Ovary (tissue), 7 donors: ENCODE measurements at regions not wholly inside any gene's neighbourhood (a gene's known extent, or its start where the extent isn't known, plus 50 kb on each side); places are given as distances from the start of the nearest gene placed in this dataset.

Experiments used
- DNase-seq, 5 donors: peaks; one replicate each; pipeline ENCODE4 v3.0.0-alpha.2; 2019 to 2020
- H3K27ac ChIP-seq, 2 donors: fragments of 200-600 bp; one replicate each; pipeline versions ENCODE4 v1.5.1 to v1.8.0; 2019 to 2022
- H3K27me3 ChIP-seq: fragments of 200-600 bp; one replicate; pipeline ENCODE4 v1.8.0; 2022
- H3K36me3 ChIP-seq: fragments of 200-600 bp; sonication (generic); one replicate; pipeline ENCODE4 v1.5.1; 2019
- H3K4me1 ChIP-seq: one replicate; pipeline ENCODE4 v1.8.1; 2013; ENCODE audit warnings: mild to moderate bottlenecking, moderate library complexity; ENCODE audit not compliant: insufficient read depth
- H3K4me3 ChIP-seq: fragments of 200-600 bp; sonication (generic); one replicate; pipeline ENCODE4 v1.5.1; 2017
- H3K9me3 ChIP-seq, 2 donors: fragments of 200-600 bp in 1 of 2; sonication (generic) in 1 of 2; one replicate each; pipeline versions ENCODE4 v1.5.1 to v1.8.1; 2013 to 2019; ENCODE audit warnings: mild to moderate bottlenecking in 1 of 2, moderate library complexity in 1 of 2
- EP300 ChIP-seq: sonication (generic); formaldehyde crosslinking; IDR thresholded peaks from one replicate; pipeline ENCODE4 v1.6.1; 2017; ENCODE audit warnings: antibody characterized with exemption
- POLR2A ChIP-seq: fragments of 450-650 bp; IDR thresholded peaks from one replicate; pipeline ENCODE4 v1.6.1; 2017; ENCODE audit warnings: antibody characterized with exemption, mild to moderate bottlenecking, moderate library complexity
- WGBS, 3 donors: extraction: QIAGEN DNeasy Blood & Tissue Kit in 1 of 3; methylation state at CpG; one replicate each; pipeline versions ENCODE4 v1.1.5 to v1.1.7; 2013 to 2017; 5-methylcytosine and 5-hydroxymethylcytosine counted together
- intact Hi-C, 4 donors: fragments of 100-400 bp; cut with DNase I; formaldehyde crosslinking; loops; one replicate each; pipeline versions ENCODE4 v1.11.0 to v1.15.1; 2022 to 2023
- TF ChIP-seq, protein P1 (sequence below), 3 donors: fragments of 450-650 bp in 2 of 3; fragments of 200-600 bp in 1 of 3; IDR thresholded peaks; one replicate each; pipeline versions ENCODE4 v1.5.1 to v1.8.0; 2016 to 2022; ENCODE audit warnings: antibody characterized with exemption in 3 of 3, mild to moderate bottlenecking in 1 of 3
- donor health status: DM: no; HTN: no; CAD: no; lungs with moderate emphysema.
- donor health status: DM: no; HTN: no; CAD: no.
- donor health status: Bipolar disorder and iron deficiency.
- donor health status: DM: no; HTN: no; CAD: no.
- donor health status: DM: yes; HTN: yes; CAD: no.

DNA sequence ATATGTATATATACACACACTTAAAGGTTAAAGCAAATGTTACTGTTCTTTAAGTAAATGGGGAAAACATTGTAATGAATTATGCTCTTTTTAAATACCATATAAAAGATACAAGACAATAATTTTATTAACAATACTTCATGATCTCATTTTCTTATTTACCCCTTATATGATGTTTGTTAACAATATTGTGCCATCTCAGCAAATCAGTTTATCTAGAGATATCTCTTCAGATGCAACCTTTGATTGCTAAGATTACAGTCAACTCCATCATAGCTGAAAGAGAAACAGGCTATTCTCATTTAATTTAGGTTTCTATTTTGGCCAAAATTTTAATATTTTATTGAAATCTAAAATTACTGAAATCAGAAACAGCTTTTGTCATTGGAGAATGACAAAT is 197.9 kb downstream of the CALCRL start:
- DNase-seq, result no peak
- Histone ChIP-seq H3K4me1 (no peaks in the 10 kb centered on the region), H3K27me3 (no peaks in the 10 kb centered on the region), H3K9me3 (no peaks in the 10 kb centered on the region), H3K27ac (no peak overlapping the region), H3K36me3 (no peaks in the 10 kb centered on the region), H3K4me3 (no peak overlapping the region)
- intact Hi-C loops, result no loop called here
- TF ChIP-seq, protein P1, sequence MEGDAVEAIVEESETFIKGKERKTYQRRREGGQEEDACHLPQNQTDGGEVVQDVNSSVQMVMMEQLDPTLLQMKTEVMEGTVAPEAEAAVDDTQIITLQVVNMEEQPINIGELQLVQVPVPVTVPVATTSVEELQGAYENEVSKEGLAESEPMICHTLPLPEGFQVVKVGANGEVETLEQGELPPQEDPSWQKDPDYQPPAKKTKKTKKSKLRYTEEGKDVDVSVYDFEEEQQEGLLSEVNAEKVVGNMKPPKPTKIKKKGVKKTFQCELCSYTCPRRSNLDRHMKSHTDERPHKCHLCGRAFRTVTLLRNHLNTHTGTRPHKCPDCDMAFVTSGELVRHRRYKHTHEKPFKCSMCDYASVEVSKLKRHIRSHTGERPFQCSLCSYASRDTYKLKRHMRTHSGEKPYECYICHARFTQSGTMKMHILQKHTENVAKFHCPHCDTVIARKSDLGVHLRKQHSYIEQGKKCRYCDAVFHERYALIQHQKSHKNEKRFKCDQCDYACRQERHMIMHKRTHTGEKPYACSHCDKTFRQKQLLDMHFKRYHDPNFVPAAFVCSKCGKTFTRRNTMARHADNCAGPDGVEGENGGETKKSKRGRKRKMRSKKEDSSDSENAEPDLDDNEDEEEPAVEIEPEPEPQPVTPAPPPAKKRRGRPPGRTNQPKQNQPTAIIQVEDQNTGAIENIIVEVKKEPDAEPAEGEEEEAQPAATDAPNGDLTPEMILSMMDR (IDR thresholded peaks at IDR 0.05), result no peak
- no peak for TF ChIP-seq EP300
- no peak for TF ChIP-seq POLR2A

DNA sequence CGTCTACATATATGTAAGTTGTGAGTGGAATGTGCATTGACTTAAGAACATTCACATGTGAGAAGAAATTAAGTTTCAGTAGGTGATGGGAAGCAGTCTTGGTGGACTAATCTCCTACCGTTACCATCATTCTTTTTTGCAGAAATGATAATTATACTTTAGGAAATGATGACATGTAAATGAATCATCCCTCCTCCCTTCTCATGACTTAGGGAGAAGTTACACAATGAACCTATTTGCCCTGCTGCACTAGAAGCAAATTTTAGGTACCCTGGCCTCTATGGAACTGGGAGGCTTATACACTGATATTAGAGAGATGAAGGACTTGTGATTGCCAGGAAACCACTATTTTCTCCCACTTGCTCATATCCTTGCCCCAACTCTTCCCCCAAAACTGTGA is 214.2 kb downstream of the CALCRL start:
- Histone ChIP-seq H3K9me3 (no peaks in the 10 kb centered on the region), H3K4me1 (no peaks in the 10 kb centered on the region), H3K4me3 (no peak overlapping the region), H3K27ac (no peak overlapping the region), H3K36me3 (no peaks in the 10 kb centered on the region), H3K27me3 (no peaks in the 10 kb centered on the region)
- intact Hi-C loops, result no loop called here
- WGBS, 3 donors, result 92 to 95% (median 93%) methylated on average over 2 of the region's 2 CpGs
- TF ChIP-seq EP300 (no peak), POLR2A (no peak)
- TF ChIP-seq, protein P1 (IDR thresholded peaks at IDR 0.05), result no peak
- DNase-seq, result no peak

DNA sequence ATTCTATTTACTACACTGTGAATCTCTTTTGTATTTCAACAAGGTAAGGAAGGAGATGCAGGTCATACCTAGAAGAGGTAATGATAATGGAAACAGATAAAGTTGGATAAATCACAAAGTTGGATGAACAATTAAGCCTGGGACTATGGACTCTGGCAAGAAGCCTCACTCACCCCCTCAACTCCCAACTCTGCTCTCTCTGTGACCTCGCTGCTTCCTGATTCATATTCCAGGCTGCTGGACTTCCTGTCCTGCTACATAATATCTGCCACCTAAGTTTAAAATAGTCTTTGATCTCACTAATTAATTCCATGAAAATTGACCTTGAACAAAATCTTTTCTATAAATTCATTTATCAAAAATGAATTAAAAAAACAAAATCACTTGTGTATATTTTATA is 215.3 kb downstream of the CALCRL start:
- TF ChIP-seq, protein P1 (IDR thresholded peaks at IDR 0.05), result no peak
- TF ChIP-seq POLR2A (no peak), EP300 (no peak)
- no peak for DNase-seq
- WGBS, 3 donors, result 89 to 93% (median 90%) methylated on average over 1 of the region's 1 CpG
- H3K4me1 ChIP-seq, result no peaks in the 10 kb centered on the region
- no peaks in the 10 kb centered on the region for H3K9me3 ChIP-seq
- intact Hi-C loops, result no loop called here
- H3K27ac ChIP-seq, result no peak overlapping the region
- H3K36me3 ChIP-seq, result no peaks in the 10 kb centered on the region
- H3K27me3 ChIP-seq, result no peaks in the 10 kb centered on the region
- no peak overlapping the region for H3K4me3 ChIP-seq

DNA sequence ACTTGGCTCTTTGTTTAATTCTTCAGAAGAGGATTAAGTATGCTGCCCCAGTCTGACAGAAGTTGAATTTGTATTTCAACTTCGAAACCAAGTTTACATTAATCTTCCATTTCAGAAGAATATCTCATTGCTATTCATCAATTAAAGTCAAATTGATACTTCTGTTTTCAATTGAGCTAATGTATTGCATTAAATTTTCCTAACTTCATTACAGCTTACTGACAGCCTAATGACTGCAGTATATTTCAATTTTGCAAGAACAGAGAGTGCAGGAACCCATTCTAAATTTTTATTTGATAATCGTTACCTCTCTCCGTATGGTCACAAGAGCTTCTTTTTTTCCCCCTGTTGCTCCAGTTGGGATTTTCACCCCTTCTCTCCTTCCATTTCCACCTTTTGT is 218.0 kb downstream of the CALCRL start:
- H3K27ac ChIP-seq, result no peak overlapping the region
- H3K27me3 ChIP-seq, result no peaks in the 10 kb centered on the region
- TF ChIP-seq EP300, result no peak
- TF ChIP-seq, protein P1 (IDR thresholded peaks at IDR 0.05), result no peak
- TF ChIP-seq POLR2A, result no peak
- H3K4me1 ChIP-seq, result no peaks in the 10 kb centered on the region
- no peaks in the 10 kb centered on the region for H3K9me3 ChIP-seq
- H3K36me3 ChIP-seq, result no peaks in the 10 kb centered on the region
- no peak overlapping the region for H3K4me3 ChIP-seq
- 93 to 96% (median 94%) methylated on average over 3 of the region's 3 CpGs for WGBS, 3 donors
- no peak for DNase-seq
- intact Hi-C loops, result no loop called here

DNA sequence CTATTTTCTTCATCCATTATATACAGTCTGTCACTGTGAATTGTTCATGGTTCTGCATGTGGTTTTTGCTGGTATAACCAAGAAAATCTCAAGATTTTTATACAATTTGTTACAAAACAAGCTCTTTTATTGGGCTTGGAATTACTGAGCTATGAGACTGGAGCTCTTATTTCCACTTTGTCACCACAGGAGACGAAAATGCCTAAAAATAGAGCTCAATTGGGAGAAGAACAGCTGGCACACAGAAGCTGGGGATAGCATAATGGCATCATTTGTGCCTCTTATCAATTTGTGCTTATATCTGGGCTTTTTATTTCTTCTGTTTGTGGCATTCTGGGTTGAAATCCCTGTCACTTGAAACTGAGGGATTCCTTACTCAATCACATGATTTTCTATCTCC is 219.1 kb downstream of the CALCRL start:
- H3K4me3 ChIP-seq, result no peak overlapping the region
- H3K27me3 ChIP-seq, result no peaks in the 10 kb centered on the region
- H3K9me3 ChIP-seq, result no peaks in the 10 kb centered on the region
- intact Hi-C loops, result no loop called here
- DNase-seq, result no peak
- H3K4me1 ChIP-seq, result no peaks in the 10 kb centered on the region
- H3K36me3 ChIP-seq, result no peaks in the 10 kb centered on the region
- 67 to 73% (median 68%) methylated on average over 1 of the region's 1 CpG for WGBS, 3 donors
- H3K27ac ChIP-seq, result no peak overlapping the region
- TF ChIP-seq, protein P1 (IDR thresholded peaks at IDR 0.05), result no peak
- no peak for TF ChIP-seq POLR2A
- TF ChIP-seq EP300, result no peak
